ENCODE measurements at regions not wholly inside any gene's neighbourhood (a gene's known extent, or its start where the extent isn't known, plus 50 kb on each side); places are given as distances from the start of the nearest gene placed in this dataset.
A peak's percentile ranks its signal among the peaks of the same experiment; 100 is the strongest.

DNA sequence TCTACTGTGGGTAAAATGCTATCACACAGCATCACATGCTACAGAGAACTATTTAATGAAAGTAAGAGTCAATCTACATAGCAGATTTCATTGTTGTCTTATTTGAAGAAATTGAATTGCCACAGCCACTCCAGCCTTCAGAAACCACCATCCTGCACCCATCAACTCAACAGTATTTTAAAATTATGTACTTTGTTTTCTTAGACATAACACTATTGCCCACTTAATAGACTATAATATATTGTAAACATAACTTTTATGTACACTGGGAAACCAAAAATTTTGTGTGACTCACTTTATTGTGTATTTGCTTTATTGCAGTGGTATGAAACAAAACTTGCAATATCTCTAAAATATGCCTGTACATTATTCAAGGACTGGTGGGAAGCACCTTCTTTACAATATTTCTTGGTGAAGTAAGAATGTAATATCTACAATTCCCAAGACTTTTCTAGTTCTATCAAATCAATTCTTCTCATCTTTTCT is 133.0 kb downstream of the DUSP10 start:
- no peak overlapping the region for H3K4me3 ChIP-seq (ENCODE audit: low read depth, low read length)
- POLR2A ChIA-PET = no interaction called here
- TF ChIP-seq, protein P1, sequence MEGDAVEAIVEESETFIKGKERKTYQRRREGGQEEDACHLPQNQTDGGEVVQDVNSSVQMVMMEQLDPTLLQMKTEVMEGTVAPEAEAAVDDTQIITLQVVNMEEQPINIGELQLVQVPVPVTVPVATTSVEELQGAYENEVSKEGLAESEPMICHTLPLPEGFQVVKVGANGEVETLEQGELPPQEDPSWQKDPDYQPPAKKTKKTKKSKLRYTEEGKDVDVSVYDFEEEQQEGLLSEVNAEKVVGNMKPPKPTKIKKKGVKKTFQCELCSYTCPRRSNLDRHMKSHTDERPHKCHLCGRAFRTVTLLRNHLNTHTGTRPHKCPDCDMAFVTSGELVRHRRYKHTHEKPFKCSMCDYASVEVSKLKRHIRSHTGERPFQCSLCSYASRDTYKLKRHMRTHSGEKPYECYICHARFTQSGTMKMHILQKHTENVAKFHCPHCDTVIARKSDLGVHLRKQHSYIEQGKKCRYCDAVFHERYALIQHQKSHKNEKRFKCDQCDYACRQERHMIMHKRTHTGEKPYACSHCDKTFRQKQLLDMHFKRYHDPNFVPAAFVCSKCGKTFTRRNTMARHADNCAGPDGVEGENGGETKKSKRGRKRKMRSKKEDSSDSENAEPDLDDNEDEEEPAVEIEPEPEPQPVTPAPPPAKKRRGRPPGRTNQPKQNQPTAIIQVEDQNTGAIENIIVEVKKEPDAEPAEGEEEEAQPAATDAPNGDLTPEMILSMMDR (IDR thresholded peaks at IDR 0.05; ENCODE audit: insufficient read depth, low read length, missing control alignments) = no peak
- CTCF ChIA-PET = no interaction called here
- DNase-seq (ENCODE audit: low read depth, low spot score) = no peak

DNA sequence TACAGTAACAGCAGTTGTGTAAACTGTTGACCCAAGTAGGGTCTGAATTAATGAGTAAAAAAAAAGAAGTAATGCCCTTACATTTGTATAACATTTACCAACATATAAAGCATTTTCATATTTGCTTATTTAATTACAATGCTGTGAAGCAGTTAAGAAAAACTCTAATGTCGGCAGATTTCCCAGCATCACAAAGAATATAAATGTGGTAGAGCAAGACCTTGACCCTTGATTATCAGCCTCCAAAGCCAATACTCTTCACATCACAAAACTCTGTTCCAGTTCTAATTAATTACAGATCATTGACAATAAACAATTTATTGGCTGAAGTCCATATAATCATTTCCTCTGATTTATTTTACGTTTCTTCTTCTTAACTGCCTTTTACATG is 130.2 kb downstream of the DUSP10 start:
- CTCF ChIA-PET = interaction anchor here (1.2 kb wide), 1 partner anchor 10 kb away, joined by 6 read pairs; no protein-coding TSS in a partner anchor
- TF ChIP-seq, protein P1 (IDR thresholded peaks at IDR 0.05; ENCODE audit: insufficient read depth, low read length, missing control alignments) = no peak
- DNase-seq (ENCODE audit: low read depth, low spot score) = no peak
- no peak overlapping the region for H3K4me3 ChIP-seq (ENCODE audit: low read depth, low read length)
- POLR2A ChIA-PET = no interaction called here

DNA sequence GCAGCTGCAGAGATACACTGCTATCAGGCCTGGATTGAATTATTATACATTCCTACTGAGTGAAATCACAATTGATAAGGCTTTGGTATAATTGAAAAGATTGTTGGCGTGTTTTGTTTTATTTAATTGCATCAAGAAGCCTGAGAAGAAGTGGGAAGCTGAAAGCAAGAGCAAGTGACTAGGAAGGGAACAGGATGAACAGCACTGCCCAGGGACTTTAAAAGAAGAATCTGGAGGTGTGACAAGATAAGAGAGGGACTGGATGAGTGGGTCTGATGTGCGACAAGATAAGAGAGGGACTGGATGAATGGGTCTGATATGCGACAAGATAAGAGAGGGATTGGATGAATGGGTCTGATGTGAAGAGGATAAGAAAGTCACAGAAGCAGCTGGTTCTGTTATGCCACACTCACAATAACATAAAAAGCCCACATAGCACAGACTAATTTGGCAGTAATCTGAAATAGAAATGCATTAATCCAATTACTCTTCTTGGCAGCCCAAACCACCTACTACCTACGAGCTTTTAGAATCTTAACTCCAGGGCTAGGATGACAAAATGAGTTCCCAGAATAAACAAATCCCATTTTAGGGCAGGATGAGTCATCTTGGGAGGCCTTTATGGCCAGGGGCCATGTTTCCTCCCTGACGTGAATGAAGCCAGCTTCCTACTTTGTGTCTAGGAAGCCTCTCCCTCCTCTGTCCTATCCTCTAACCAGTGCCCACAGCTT is 129.7 kb downstream of the DUSP10 start:
- POLR2A ChIA-PET = no interaction called here
- CTCF ChIA-PET = interaction anchor here (1.1 to 1.4 kb wide), 3 partner anchors 9 to 15 kb away, joined by 3 to 6 read pairs (median 3); no protein-coding TSS in a partner anchor
- DNase-seq (ENCODE audit: low read depth, low spot score) = peak; percentile 45
- no peak overlapping the region for H3K4me3 ChIP-seq (ENCODE audit: low read depth, low read length)
- TF ChIP-seq, protein P1 (IDR thresholded peaks at IDR 0.05; ENCODE audit: insufficient read depth, low read length, missing control alignments) = no peak

DNA sequence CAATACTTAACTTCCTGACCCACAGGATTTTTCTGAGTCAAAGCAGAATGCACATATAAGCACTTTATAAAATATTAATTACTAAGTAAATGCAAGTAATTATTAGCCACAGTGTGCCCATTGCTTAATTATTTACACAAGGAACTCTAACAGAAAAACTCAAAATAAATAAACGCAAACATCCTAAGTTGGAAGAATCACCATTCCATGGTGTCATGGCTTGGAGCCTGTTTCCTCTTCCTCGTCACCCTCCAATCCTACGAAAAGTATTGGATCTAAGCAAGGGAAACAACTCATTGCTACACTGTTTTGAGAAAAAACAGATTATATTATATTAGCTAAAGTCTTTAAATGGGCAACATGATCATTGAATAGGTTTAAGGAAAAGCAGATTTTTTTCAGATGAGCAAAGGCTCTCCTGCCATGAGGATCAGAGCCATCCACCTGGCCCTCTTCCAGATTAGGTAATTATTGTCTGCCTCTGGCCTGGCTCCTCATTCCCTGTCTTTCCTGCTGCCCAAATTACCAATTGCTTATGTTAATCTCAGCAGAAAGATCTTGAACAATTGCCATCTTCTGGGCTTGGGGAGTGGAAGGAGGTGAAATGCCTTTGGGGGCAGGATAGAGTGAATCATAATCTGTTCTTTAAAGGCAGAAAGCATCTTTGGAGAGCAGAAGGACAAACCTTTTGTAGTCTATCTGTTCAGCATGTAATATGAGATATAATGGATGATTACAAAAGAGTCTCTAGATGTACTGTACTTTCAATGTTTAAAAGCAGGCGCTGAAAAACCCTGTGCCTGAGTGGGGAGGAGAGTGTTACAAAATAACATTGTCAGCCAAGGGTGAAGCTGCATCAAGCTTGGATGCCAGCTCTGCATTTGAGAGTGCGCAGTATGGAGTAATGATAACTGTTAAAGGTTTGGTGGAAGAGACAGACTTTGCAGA is 121.2 kb downstream of the DUSP10 start:
- CTCF ChIA-PET = interaction anchor here (1.1 to 1.3 kb wide), 2 partner anchors 8 to 143 kb away, joined by 3 to 6 read pairs; no protein-coding TSS in a partner anchor
- no peak for DNase-seq (ENCODE audit: low read depth, low spot score)
- H3K4me3 ChIP-seq (ENCODE audit: low read depth, low read length) = no peak overlapping the region
- TF ChIP-seq, protein P1 (IDR thresholded peaks at IDR 0.05; ENCODE audit: insufficient read depth, low read length, missing control alignments) = no peak
- POLR2A ChIA-PET = interaction anchor here (0.6 kb wide), 2 partner anchors 17 to 22 kb away, joined by 3 to 4 read pairs; no protein-coding TSS in a partner anchor

DNA sequence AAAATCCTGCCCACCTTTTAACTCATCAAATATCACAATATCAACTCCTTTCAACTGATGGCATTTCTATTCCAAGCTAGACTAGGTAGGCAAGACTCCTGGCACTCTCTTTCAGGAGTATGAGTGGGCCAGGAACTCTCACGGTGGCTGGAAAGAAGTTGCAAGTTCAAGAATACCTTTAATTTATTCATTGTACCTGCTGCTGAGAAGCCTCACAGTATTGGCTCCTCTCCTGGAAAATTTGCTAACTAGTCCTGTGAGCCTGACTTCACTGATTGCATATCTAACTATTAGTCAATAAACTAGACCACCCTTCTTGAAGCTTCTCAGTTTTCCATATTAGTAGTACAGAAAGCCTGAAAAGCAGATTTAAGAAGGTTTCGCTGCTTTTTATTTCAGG is 120.2 kb downstream of the DUSP10 start:
- no peak overlapping the region for H3K4me3 ChIP-seq (ENCODE audit: low read depth, low read length)
- TF ChIP-seq, protein P1 (IDR thresholded peaks at IDR 0.05; ENCODE audit: insufficient read depth, low read length, missing control alignments) = no peak
- no peak for DNase-seq (ENCODE audit: low read depth, low spot score)
- ChIA-PET POLR2A (interaction anchor here (0.6 kb wide), 1 partner anchor 18 kb away, joined by 3 read pairs; no protein-coding TSS in a partner anchor), CTCF (interaction anchor here (1.3 kb wide), 1 partner anchor 9 kb away, joined by 6 read pairs; no protein-coding TSS in a partner anchor)

All from AG04449 (cell line).